KMS-11 (cell line): ENCODE measurements at regions not wholly inside any gene's neighbourhood (a gene's known extent, or its start where the extent isn't known, plus 50 kb on each side); places are given as distances from the start of the nearest gene placed in this dataset.
"Not testable (repeated sequence)": the region's sequence is repeated elsewhere in the genome, so short reads cannot be mapped to it uniquely, and the experiment has no call there.

Experiments
- H2AFZ ChIP-seq: fragments of 200-600 bp; sonication (generic); 2 replicates; pipeline ENCODE4 v1.6.1; 2016; ENCODE audit warnings: antibody characterized with exemption, mixed run types, low read depth
- H3K27ac ChIP-seq: fragments of 200-600 bp; sonication (generic); 2 replicates; pipeline ENCODE4 v1.6.1; 2016; ENCODE audit warnings: mild to moderate bottlenecking, mixed run types
- H3K27me3 ChIP-seq: fragments of 200-600 bp; sonication (generic); 2 replicates; pipeline ENCODE4 v1.6.1; 2017; ENCODE audit warnings: mild to moderate bottlenecking, low read depth, mixed run types, moderate library complexity; ENCODE audit not compliant: insufficient read depth
- H3K36me3 ChIP-seq: fragments of 200-600 bp; sonication (generic); 2 replicates; pipeline ENCODE4 v1.6.1; 2017; ENCODE audit warnings: mild to moderate bottlenecking, mixed run types; ENCODE audit not compliant: insufficient read depth
- H3K4me1 ChIP-seq: fragments of 200-600 bp; sonication (generic); 2 replicates; pipeline ENCODE4 v1.6.1; 2016; ENCODE audit warnings: mild to moderate bottlenecking, low read depth, mixed run types; ENCODE audit not compliant: poor library complexity, severe bottlenecking
- H3K4me2 ChIP-seq: fragments of 200-600 bp; sonication (generic); 2 replicates; pipeline ENCODE4 v1.7.0; 2016; ENCODE audit warnings: mild to moderate bottlenecking, mixed run types
- H3K4me3 ChIP-seq: fragments of 200-600 bp; sonication (generic); IDR thresholded peaks from 2 replicates; pipeline ENCODE4 v1.6.1; 2017; ENCODE audit warnings: low read depth, low read length, mixed read lengths; ENCODE audit not compliant: insufficient read depth
- H3K79me2 ChIP-seq: fragments of 200-600 bp; sonication (generic); 2 replicates; pipeline ENCODE4 v1.6.1; 2016; ENCODE audit warnings: low read depth, mixed run types; ENCODE audit not compliant: insufficient read depth
- H3K9ac ChIP-seq: fragments of 200-600 bp; sonication (generic); 2 replicates; pipeline ENCODE4 v1.6.1; 2016; ENCODE audit warnings: mild to moderate bottlenecking, mixed run types
- H4K20me1 ChIP-seq: fragments of 200-600 bp; sonication (generic); 2 replicates; pipeline ENCODE4 v1.6.1; 2016; ENCODE audit warnings: mild to moderate bottlenecking, mixed run types; ENCODE audit not compliant: insufficient read depth
- TF ChIP-seq, protein P1 (sequence below): fragments of 200-600 bp; sonication (generic); conservative IDR thresholded peaks from 2 replicates; pipeline ENCODE4 v1.6.1; 2017; ENCODE audit warnings: low read depth, mild to moderate bottlenecking, antibody characterized with exemption, low read length, moderate library complexity, mixed read lengths

DNA sequence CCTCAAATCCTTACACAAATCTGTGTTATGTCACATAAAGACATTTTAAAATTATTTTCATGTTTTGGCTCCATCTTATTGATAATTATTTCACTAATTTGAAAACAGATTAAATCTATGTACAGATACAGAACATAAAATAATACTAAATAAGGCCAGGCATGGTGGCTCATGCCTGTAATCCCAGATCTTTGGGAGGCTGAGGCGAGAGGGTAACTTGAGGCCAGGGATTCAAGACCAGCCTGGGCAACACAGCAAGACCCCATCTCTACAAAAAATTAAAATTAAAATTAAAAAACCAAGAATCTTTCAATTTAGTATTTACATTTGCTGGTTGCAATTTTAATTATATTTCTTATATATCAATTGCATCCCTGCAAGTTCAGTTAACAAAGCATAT is 246.4 kb upstream of the MKLN1 start:
- H3K9ac ChIP-seq = no peak overlapping the region
- peaks cover 85% of the 10 kb centered on the region; the same call in 1 of the 2 replicates for H3K79me2 ChIP-seq
- H3K4me1 ChIP-seq = no peaks in the 10 kb centered on the region
- H3K36me3 ChIP-seq = no peaks in the 10 kb centered on the region
- H2AFZ ChIP-seq = no peak overlapping the region
- no peak overlapping the region for H3K27ac ChIP-seq
- no peak overlapping the region for H3K4me2 ChIP-seq
- no peak overlapping the region for H3K4me3 ChIP-seq
- 0 out of 2 replicates have a peak, but pooled peaks cover 3% of the 10 kb centered on the region for H4K20me1 ChIP-seq
- no peaks in the 10 kb centered on the region for H3K27me3 ChIP-seq
- TF ChIP-seq, protein P1, sequence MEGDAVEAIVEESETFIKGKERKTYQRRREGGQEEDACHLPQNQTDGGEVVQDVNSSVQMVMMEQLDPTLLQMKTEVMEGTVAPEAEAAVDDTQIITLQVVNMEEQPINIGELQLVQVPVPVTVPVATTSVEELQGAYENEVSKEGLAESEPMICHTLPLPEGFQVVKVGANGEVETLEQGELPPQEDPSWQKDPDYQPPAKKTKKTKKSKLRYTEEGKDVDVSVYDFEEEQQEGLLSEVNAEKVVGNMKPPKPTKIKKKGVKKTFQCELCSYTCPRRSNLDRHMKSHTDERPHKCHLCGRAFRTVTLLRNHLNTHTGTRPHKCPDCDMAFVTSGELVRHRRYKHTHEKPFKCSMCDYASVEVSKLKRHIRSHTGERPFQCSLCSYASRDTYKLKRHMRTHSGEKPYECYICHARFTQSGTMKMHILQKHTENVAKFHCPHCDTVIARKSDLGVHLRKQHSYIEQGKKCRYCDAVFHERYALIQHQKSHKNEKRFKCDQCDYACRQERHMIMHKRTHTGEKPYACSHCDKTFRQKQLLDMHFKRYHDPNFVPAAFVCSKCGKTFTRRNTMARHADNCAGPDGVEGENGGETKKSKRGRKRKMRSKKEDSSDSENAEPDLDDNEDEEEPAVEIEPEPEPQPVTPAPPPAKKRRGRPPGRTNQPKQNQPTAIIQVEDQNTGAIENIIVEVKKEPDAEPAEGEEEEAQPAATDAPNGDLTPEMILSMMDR = no peak

DNA sequence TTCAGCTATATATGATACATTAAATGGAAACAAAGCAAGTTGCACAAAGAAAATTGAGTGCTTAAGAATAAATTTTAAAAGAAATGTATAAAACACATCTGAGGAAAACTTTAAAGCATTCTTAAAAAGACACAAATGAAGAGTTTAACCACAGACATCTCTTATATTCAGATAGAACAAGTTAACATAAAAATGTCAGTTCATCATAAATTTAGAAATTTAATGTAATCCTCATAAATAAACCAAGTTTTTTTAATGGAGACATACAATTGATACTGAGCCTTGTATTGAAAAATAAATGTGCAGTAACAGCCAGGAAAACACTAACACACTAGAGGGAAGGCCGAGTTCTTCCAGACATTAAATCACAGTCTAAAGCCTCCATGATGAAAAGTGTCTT is 243.9 kb upstream of the MKLN1 start:
- no peak overlapping the region for H3K27ac ChIP-seq
- no peak overlapping the region for H3K4me2 ChIP-seq
- H3K4me1 ChIP-seq = no peaks in the 10 kb centered on the region
- H4K20me1 ChIP-seq = no peaks in the 10 kb centered on the region
- no peaks in the 10 kb centered on the region for H3K27me3 ChIP-seq
- TF ChIP-seq, protein P1 = no peak
- no peaks in the 10 kb centered on the region for H3K36me3 ChIP-seq
- H3K4me3 ChIP-seq = no peak overlapping the region
- H2AFZ ChIP-seq = no peak overlapping the region
- H3K9ac ChIP-seq = no peak overlapping the region
- peaks cover 86% of the 10 kb centered on the region; the same call in 1 of the 2 replicates for H3K79me2 ChIP-seq

DNA sequence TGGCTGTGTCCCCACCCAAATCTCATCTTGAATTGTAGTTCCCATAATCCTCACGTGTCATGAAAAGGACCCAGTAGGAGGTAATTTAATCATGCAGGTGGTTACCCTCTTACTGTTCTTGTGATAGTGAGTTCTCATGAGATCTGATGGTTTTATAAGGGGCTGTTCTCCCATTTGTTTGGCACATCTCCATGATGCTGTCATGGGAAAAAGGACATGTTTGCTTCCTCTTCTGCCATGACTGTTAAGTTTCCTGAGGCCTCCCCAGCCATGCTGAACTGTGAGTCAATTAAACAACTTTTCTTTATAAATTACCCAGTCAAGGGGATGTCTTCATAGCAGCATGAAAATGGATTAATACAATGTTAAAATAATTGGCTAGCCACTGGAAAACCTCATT is 243.3 kb upstream of the MKLN1 start:
- H3K4me2 ChIP-seq, H3K4me3 ChIP-seq, H3K27me3 ChIP-seq, H3K9ac ChIP-seq, H2AFZ ChIP-seq, H4K20me1 ChIP-seq, H3K27ac ChIP-seq, H3K36me3 ChIP-seq, H3K4me1 ChIP-seq: not testable (repeated sequence)
- peaks cover 80% of the 10 kb centered on the region; the same call in 1 of the 2 replicates for H3K79me2 ChIP-seq

DNA sequence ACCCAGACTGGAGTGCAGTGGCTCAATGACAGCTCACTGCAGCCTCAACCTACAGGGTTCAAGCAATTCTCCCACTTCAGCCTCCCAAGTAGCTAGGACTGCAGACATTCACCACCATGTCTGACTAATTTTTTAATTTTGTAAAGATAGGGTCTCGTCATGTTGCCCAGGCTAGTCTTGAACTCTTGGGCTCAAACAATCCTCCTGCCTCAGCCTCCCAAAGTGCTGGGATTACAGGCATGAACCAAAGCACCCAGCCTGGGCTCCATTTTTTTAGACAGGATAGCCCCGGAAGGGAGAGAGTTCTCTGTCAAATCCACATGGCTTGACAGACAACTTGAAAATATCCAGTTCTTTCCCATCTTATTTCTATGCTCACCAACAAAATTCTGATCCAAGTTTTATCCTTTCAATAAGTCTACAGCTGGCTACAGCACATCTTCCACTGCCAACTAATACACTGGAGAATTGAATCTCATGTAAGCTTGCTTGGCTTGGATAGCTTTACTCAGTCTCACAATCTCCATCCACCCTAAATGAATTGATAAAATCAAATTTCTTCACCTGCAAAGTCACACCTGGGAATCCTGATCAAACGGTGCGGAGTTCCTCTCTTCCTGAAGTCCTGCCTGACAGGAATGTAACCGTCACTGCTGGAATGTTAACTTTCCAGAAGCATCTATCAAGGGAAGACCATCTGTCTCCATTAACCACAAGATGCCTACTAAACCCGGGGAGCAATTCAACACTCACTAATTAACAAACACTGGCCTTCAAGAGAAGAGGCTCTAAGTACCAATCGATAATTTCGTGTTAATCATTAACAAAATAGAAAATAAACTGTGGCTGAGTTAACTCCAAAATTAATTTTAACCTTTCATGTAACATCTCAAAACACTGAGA is 239.7 kb upstream of the MKLN1 start:
- Histone ChIP-seq H4K20me1 (peaks cover 4% of the 10 kb centered on the region; the same call in 1 of the 2 replicates), H3K4me1 (no peaks in the 10 kb centered on the region), H3K79me2 (peaks cover 64% of the 10 kb centered on the region; the same call in 1 of the 2 replicates), H3K27me3 (no peaks in the 10 kb centered on the region), H3K4me2 (no peak overlapping the region), H3K9ac (no peak overlapping the region), H2AFZ (no peak overlapping the region), H3K27ac (no peak overlapping the region), H3K36me3 (no peaks in the 10 kb centered on the region), H3K4me3 (no peak overlapping the region)
- TF ChIP-seq, protein P1 = no peak

DNA sequence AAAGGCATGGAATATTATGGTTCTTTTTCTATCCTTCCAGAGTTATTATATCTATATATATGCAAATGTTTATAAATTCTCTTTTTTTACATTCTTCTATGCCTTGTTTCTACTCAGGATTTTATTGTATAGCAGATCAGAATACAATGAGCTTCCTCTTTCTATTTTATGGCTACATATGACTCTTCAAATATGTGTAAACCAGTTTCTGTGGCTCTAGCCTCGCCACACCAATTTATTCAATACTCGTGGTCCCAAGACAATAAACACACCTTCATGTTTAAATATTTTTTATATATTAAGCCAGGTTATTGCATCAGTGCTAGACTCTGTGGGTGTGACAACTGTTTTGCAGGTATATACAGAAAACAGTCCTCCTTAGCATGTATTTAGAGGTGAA is 237.5 kb upstream of the MKLN1 start:
- peaks cover 61% of the 10 kb centered on the region for H3K79me2 ChIP-seq
- H3K36me3 ChIP-seq = no peaks in the 10 kb centered on the region
- H4K20me1 ChIP-seq = peaks cover 5% of the 10 kb centered on the region; the same call in 1 of the 2 replicates
- no peak overlapping the region for H3K27ac ChIP-seq
- H3K4me3 ChIP-seq = no peak overlapping the region
- no peaks in the 10 kb centered on the region for H3K27me3 ChIP-seq
- H3K9ac ChIP-seq = no peak overlapping the region
- H3K4me2 ChIP-seq = no peak overlapping the region
- no peak overlapping the region for H2AFZ ChIP-seq
- H3K4me1 ChIP-seq = no peaks in the 10 kb centered on the region
- TF ChIP-seq, protein P1 = no peak
